ENCODE measurements at regions not wholly inside any gene's neighbourhood (a gene's known extent, or its start where the extent isn't known, plus 50 kb on each side); places are given as distances from the start of the nearest gene placed in this dataset.

DNA sequence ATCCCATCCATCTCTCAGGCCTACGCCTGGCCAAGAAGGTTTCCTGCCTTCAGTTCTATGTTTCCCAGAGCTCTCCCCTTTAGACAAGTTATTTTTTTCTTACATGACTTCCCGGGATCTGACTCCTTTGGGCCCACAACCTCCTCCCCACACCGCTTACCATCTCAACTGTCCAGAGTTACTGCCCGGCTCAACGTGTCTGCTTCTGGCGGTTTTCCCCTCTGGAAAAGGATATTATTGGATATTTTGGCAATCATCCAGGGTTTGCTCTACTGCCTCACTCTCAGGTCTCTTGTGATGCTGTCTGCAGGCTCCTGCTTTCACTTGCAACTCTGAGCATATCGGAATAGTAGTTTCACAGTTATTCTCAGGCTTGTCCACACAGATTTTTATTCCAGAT lies 318.2 kb upstream of the CAMK1G start:
- no peak for DNase-seq (ENCODE audit: low spot score)

- DNase-seq (ENCODE audit: low spot score): no peak
Measured at GRCh38 chr1:209266590-209267205, 316.8 kb upstream of the CAMK1G start.

DNA sequence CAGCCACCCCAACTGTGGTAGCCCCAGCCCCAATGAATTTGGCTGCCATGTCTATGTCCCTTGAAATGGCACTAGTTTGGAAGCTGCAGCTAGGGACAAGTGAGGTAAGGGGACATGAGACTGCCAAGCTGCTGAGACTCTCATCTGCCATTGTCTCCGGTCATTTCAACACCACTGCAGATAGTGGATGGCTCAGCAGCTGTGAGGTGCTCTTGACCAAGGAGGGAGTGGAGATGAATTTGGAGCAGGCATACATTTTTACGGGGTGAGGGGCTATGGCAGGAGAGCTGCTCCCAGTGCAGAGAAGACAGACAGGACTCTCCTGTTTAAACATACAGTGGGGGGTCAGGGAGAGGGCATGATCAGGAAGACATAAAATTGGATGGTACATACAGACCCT lies 315.5 kb upstream of the CAMK1G start:
- no peak for DNase-seq (ENCODE audit: low spot score)

- DNase-seq (ENCODE audit: low spot score): no peak
Measured at GRCh38 chr1:209268479-209268878, 315.0 kb upstream of the CAMK1G start.

- DNase-seq (ENCODE audit: low spot score): no peak
Measured at GRCh38 chr1:209276321-209276720, 307.2 kb upstream of the CAMK1G start.

DNA sequence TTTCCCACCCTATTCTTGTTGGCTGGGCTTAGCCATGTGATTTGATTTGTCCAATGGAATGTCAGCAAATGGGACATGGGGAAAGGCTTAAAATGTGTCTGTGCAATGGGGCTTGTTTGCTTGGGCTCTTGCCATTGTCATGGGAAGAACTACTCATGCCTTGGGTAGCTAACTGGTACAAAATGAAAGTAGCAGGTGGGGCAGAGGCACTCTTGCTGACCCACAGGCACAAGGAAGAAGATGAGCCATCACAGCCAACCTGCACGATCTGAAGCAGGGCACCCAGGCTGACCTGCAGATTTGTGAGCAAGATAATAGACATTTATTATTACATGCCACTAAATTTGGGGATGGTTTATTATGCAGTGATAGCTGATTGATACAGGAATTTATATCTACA lies 305.9 kb upstream of the CAMK1G start:
- DNase-seq (ENCODE audit: low spot score): no peak

GRCh38 chr1:209291715-209292114 lies 291.8 kb upstream of the CAMK1G start:
- no peak for DNase-seq (ENCODE audit: low spot score)

- DNase-seq (ENCODE audit: low spot score): no peak
Measured at GRCh38 chr1:209302779-209303568, 280.5 kb upstream of the CAMK1G start.

DNA sequence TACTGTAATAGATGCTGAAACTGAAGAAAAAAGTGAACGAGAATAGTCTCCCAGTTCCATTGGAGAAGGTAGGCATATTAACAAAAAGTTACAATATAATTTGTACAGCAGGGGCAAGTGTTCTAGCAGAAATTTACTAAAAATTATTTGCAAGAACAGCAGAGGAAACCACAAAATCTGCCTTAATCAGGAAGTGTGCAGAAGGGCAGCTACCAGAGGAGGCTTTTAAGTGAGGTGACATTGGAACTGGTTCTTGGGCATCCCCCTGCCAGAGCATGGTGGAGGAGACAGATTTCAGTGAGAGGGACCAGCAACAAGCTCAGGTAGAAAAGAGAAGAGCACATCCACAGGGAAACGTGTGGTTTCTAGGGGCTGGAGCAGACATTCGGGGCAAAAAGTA lies 279.3 kb upstream of the CAMK1G start:
- DNase-seq (ENCODE audit: low spot score): no peak

DNA sequence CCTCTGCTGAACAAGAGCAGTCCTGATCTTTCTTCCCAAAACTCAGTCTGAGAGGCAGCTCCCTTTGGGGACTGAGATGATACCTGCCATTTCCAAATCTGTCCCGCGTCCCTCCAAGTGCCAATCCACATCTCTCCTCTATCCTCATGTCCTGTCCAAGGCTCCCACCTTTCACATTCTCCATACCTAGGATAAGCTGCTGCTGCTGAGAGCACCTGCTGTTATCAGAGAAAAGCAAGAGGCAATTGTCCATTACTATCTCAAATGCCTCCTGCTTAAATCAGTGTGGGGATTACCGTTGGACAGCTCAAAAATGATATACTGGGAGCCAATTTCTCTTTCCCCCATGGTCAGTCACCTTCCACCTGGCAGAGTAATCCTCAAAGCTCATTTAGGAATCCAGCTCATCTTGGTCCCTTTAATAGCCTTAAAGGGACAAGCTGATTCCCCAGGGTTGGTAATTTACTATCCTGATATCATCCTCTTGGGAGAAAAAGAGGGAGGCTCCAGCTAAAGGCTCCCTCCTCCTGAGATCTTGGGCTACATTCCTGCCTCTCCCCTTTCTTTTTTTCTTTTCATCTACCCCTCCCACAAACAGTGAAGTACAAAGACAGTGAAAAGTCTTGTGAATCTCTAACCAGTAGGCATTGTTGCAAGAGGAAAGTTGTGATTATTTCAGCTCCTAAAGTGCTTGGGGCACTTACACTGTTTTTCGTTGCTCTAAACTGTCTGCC lies 278.1 kb upstream of the CAMK1G start:
- DNase-seq (ENCODE audit: low spot score): no peak

GRCh38 chr1:209307846-209308245 lies 275.7 kb upstream of the CAMK1G start:
- DNase-seq (ENCODE audit: low spot score): no peak

GRCh38 chr1:209309198-209309597 lies 274.3 kb upstream of the CAMK1G start:
- DNase-seq (ENCODE audit: low spot score): no peak

GRCh38 chr1:209311770-209312169 lies 271.7 kb upstream of the CAMK1G start:
- DNase-seq (ENCODE audit: low spot score): no peak

DNA sequence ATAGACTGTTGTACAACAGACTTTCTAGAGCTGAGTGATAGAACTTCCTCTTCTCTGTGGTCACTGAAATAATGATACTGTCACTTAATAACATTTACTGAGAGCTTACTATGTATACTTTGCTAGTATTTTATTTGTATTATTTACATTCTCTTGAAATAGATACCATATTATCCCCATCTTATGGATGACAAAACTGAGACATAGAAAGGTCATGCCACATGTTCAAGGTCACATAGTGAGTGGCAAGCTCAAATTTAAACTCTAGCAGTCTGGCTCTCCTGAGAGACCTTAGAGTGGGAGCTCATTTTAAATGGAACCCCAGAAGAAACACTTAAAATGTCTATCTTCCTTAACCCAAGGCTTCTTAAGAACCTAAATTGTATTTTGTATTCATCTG lies 266.6 kb upstream of the CAMK1G start:
- DNase-seq (ENCODE audit: low spot score): no peak

DNA sequence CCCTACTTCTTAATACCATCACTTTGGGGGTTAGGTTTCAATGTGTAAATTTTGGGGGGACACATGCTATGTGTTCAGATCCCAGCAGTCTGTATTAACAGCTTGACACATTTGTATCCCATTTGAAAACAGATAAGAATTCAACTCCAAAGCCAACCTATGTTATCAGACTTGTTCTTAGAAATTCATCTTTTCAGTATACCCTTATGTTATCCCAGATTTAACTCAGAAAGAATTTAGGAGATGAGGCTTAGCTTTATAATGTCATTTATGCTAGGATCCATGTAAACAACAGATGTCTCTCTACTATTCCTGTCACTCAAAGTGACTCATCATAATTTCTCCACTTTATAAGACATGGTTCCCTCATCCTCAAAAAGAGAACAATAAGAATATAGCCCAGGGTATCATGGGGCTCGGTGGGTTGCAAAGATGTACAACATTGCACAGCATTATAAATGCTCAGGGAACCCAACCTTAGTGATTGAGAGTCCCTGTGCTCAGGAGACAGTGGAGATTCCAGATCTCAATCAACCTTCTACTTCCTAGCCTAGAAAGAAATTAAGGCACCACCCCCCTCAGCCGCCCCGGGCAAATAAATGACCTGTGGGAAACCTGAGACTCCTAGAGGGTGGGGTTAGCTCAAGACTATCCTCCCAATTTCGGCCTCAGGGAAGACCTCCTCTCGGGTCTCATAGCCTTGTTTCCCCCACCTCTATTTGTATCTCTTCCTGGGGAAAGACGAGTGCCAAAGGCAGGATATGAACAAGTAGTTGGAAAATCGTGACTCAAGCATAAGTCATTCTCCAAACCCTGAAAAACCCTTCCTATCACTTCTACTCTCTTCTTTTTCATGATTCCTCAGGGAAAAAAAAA lies 265.1 kb upstream of the CAMK1G start:
- DNase-seq (ENCODE audit: low spot score): no peak

- DNase-seq (ENCODE audit: low spot score): no peak
Measured at GRCh38 chr1:209319057-209319432, 264.5 kb upstream of the CAMK1G start.

DNA sequence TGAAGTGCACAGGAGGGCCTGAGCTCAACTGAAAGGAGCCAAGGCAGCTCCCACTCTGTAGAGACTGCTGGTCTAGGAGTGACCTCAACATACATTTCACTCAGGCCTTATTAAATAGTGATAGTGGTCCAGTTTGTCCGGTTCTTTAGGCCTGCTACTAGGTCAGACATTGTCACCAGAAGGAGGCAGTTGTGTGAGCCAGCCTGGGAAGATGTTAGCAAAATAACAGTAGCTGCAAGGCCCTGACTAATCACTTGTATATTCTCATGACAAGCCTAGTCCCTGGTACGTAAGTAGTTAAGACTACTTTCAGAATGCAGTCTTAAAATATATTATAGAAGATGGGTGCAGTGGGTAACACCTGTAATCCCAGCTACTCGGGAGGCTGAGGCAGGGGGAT lies 264.0 kb upstream of the CAMK1G start:
- DNase-seq (ENCODE audit: low spot score): no peak

GRCh38 chr1:209323743-209324142 lies 259.8 kb upstream of the CAMK1G start:
- no peak for DNase-seq (ENCODE audit: low spot score)

DNA sequence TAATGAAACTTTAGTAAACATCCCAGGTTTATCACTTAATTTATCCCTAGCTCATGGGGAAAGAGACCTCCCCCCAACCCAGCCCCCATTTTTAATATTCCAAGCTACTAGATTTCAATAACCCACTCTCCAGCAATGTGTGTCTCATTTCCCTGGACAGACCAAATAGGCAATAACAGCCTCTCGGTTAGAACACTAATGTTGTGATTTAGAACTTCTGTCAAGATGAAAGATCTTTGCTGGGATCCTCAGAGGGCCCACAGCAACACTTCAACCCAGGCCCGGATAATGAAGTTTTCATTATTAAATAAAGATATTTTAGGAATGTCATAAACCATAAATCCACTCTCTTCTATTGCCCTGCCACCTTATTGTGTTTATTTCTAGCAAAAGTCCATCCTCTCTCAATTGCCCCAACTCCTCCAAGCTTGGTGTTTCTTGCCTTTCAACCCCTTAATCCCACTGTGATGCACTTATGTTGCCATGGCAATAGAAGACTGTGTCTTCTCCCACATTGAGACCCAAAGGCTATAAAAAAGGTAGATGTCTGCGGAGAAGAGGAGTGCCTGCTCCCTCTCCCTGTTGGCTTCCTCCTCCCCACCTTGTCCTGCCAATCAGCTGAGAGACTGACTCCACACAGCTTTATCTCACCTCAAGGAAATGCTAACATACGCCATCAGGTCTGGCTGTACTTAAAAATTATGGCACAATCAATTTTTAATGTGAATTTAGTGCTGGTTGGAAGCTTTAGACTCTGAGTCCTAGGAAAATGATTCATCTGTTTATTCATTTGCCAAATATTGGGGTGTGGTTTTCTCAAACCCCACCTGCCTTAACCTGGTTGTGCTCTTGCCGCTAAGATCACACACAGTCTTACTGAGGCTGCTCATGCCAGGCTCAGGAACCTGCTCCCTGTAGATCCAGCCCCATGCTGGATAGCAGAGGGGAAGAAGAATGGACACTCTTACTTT lies 258.3 kb upstream of the CAMK1G start:
- DNase-seq (ENCODE audit: low spot score): no peak

GRCh38 chr1:209326076-209326475 lies 257.4 kb upstream of the CAMK1G start:
- DNase-seq (ENCODE audit: low spot score): no peak

DNA sequence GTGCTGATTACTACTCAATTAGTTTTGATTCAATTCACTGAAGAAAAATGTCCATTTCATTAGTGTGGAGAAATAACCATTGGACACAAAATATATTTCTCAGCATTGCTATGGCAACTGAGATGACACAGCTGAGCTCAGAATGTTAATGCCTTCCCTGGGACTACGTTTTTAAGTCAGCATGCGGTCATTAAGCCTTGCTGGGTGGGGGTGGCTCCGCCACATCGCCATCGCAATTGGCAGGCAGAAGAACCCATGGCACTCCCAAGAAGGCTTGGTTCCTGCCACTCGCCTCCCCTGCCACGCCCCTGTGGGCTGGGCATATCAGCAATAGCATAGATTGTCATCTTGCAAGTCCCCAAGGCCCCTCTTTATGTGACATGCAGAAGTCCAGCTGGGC lies 256.7 kb upstream of the CAMK1G start:
- no peak for DNase-seq (ENCODE audit: low spot score)

Measured in HuH-7 (cell line).